8988T (cell line): ENCODE measurements at regions not wholly inside any gene's neighbourhood (a gene's known extent, or its start where the extent isn't known, plus 50 kb on each side); places are given as distances from the start of the nearest gene placed in this dataset.
"Not testable (repeated sequence)": the region's sequence is repeated elsewhere in the genome, so short reads cannot be mapped to it uniquely, and the experiment has no call there.

Experiments used
- DNase-seq: peaks from one replicate; pipeline ENCODE4 v3.0.0; 2011

- DNase-seq: no peak
Observed at GRCh38 chr5:58294598-58295305, 165.1 kb downstream of the PLK2 start.

GRCh38 chr5:58288275-58288674 lies 171.6 kb downstream of the PLK2 start:
- DNase-seq: not testable (repeated sequence)

GRCh38 chr5:58286741-58287140 lies 173.1 kb downstream of the PLK2 start:
- DNase-seq: no peak

- no peak for DNase-seq
Observed at GRCh38 chr5:58285900-58286299, 174.0 kb downstream of the PLK2 start.

- DNase-seq: no peak
Observed at GRCh38 chr5:58284886-58285285, 175.0 kb downstream of the PLK2 start.

GRCh38 chr5:58281189-58281588 lies 178.7 kb downstream of the PLK2 start:
- DNase-seq: no peak

GRCh38 chr5:58279259-58279658 lies 180.6 kb downstream of the PLK2 start:
- DNase-seq: no peak

GRCh38 chr5:58276431-58276830 lies 183.5 kb downstream of the PLK2 start:
- no peak for DNase-seq

GRCh38 chr5:58275516-58275915 lies 184.4 kb downstream of the PLK2 start:
- no peak for DNase-seq

GRCh38 chr5:58274191-58274590 lies 185.7 kb downstream of the PLK2 start:
- no peak for DNase-seq

- DNase-seq: no peak
Observed at GRCh38 chr5:58273711-58274110, 186.2 kb downstream of the PLK2 start.

- no peak for DNase-seq
Observed at GRCh38 chr5:58268268-58268667, 191.6 kb downstream of the PLK2 start.

- DNase-seq: no peak
Observed at GRCh38 chr5:58266402-58266801, 193.5 kb downstream of the PLK2 start.

- DNase-seq: no peak
Observed at GRCh38 chr5:58265246-58265930, 194.5 kb downstream of the PLK2 start.

GRCh38 chr5:58264276-58264675 lies 195.6 kb downstream of the PLK2 start:
- no peak for DNase-seq

GRCh38 chr5:58263296-58263695 lies 196.6 kb downstream of the PLK2 start:
- DNase-seq: no peak

GRCh38 chr5:58262226-58262625 lies 197.7 kb downstream of the PLK2 start:
- DNase-seq: no peak

- no peak for DNase-seq
Observed at GRCh38 chr5:58261605-58262004, 198.3 kb downstream of the PLK2 start.

- no peak for DNase-seq
Observed at GRCh38 chr5:58260243-58260642, 199.6 kb downstream of the PLK2 start.

- DNase-seq: peak; percentile 14
Observed at GRCh38 chr5:58259685-58260152, 200.2 kb downstream of the PLK2 start.

GRCh38 chr5:58258984-58259684 lies 200.8 kb downstream of the PLK2 start:
- no peak for DNase-seq

GRCh38 chr5:58255970-58256369 lies 203.9 kb downstream of the PLK2 start:
- no peak for DNase-seq

- DNase-seq: no peak
Observed at GRCh38 chr5:58255386-58255785, 204.5 kb downstream of the PLK2 start.

GRCh38 chr5:58248221-58248620 lies 211.7 kb downstream of the PLK2 start:
- DNase-seq: no peak
